ENCODE measurements at regions not wholly inside any gene's neighbourhood (a gene's known extent, or its start where the extent isn't known, plus 50 kb on each side); places are given as distances from the start of the nearest gene placed in this dataset.

DNA sequence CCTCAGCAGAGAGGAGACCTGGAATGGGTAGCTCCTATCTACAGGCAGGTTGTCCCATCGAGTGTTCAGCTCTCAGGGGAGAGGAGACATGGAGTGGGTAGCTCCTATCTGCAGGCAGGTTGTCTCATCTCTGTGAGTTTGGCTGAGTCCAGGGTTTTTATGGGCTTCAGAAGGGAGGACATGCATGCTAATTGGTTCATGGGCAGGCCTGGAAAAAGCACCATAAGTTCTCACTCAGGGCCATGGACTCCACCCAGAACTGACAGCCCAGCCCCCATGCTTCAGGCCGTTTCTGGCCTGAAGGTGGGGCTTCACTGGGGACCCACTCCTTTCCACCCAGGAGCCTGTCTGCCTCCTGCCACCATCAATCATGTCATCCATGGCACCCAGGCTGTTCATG, 84.0 kb downstream of the CYB561 start:
- Histone ChIP-seq H3K27me3 (ENCODE audit: insufficient read depth, low read depth, severe bottlenecking) (no peaks in the 10 kb centered on the region), H3K4me3 (ENCODE audit: low read depth, low read length) (no peak overlapping the region), H3K36me3 (no peaks in the 10 kb centered on the region), H3K27ac (no peak overlapping the region), H3K9me3 (ENCODE audit: severe bottlenecking) (peaks cover 9% of the 10 kb centered on the region)
- TF ChIP-seq, protein P1, sequence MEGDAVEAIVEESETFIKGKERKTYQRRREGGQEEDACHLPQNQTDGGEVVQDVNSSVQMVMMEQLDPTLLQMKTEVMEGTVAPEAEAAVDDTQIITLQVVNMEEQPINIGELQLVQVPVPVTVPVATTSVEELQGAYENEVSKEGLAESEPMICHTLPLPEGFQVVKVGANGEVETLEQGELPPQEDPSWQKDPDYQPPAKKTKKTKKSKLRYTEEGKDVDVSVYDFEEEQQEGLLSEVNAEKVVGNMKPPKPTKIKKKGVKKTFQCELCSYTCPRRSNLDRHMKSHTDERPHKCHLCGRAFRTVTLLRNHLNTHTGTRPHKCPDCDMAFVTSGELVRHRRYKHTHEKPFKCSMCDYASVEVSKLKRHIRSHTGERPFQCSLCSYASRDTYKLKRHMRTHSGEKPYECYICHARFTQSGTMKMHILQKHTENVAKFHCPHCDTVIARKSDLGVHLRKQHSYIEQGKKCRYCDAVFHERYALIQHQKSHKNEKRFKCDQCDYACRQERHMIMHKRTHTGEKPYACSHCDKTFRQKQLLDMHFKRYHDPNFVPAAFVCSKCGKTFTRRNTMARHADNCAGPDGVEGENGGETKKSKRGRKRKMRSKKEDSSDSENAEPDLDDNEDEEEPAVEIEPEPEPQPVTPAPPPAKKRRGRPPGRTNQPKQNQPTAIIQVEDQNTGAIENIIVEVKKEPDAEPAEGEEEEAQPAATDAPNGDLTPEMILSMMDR (IDR thresholded peaks at IDR 0.05; ENCODE audit: low read depth, low read length), result no peak
- DNase-seq, result no peak

- H3K27ac ChIP-seq, result no peak overlapping the region
- peaks cover 9% of the 10 kb centered on the region for H3K9me3 ChIP-seq (ENCODE audit: severe bottlenecking)
- H3K4me3 ChIP-seq (ENCODE audit: low read depth, low read length), result no peak overlapping the region
- no peak for DNase-seq
- H3K27me3 ChIP-seq (ENCODE audit: insufficient read depth, low read depth, severe bottlenecking), result no peaks in the 10 kb centered on the region
- no peaks in the 10 kb centered on the region for H3K36me3 ChIP-seq
- TF ChIP-seq, protein P1 (IDR thresholded peaks at IDR 0.05; ENCODE audit: low read depth, low read length), result no peak
Measured at GRCh38 chr17:63364387-63364786, 81.7 kb downstream of the CYB561 start.

GRCh38 chr17:63364944-63365343, 81.2 kb downstream of the CYB561 start:
- TF ChIP-seq, protein P1 (IDR thresholded peaks at IDR 0.05; ENCODE audit: low read depth, low read length), result no peak
- H3K36me3 ChIP-seq, result no peaks in the 10 kb centered on the region

DNA sequence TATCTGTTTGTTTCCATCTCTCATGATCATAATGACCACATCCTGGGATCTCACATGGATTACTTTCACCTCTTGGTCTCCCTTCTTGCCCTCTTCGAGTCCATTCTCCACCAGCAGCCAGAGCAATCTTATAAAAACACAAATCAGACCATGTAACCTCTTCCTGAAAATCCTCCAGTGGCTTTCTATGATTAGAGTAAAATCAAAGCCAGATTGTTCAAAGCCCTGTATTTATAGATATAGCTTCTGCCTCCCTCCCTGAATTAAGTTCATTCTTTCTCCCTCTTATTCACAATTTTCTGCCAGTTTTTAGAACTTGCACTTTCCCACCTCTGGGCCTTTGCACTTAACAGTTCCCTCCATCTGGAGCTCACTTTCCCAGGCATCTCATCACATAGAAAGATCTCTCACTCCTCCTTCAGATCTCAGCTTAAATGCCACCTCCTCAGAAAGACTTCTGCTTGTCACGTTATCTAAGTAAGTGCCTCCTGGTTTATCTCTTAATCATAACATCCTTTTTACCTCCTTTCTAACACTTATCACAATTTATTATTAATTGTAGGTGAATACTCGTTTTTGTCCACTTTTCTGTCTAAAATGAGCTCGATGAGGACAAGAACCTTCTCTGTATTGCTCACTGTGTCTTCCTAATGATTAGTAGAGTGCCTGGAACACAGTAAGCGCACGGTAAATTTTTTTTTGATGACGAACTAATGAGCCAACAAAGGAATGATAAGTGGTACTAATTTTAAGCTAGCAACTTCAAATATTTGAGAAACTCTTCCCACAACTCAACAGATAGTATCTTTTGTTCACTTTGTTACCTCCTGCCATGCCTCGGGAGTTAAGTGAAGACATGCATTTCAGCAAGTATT, 80.5 kb downstream of the CYB561 start:
- Histone ChIP-seq H3K27ac (no peak overlapping the region), H3K36me3 (no peaks in the 10 kb centered on the region), H3K4me3 (ENCODE audit: low read depth, low read length) (no peak overlapping the region), H3K9me3 (ENCODE audit: severe bottlenecking) (peaks cover 9% of the 10 kb centered on the region), H3K27me3 (ENCODE audit: insufficient read depth, low read depth, severe bottlenecking) (no peaks in the 10 kb centered on the region)
- TF ChIP-seq, protein P1 (IDR thresholded peaks at IDR 0.05; ENCODE audit: low read depth, low read length), result no peak
- DNase-seq, result no peak

More at GRCh38 chr17:63364944-63365343, 81.2 kb downstream of the CYB561 start:
- no peak for DNase-seq
- Histone ChIP-seq H3K4me3 (ENCODE audit: low read depth, low read length) (no peak overlapping the region), H3K27ac (no peak overlapping the region), H3K27me3 (ENCODE audit: insufficient read depth, low read depth, severe bottlenecking) (no peaks in the 10 kb centered on the region), H3K9me3 (ENCODE audit: severe bottlenecking) (peaks cover 9% of the 10 kb centered on the region)

DNA sequence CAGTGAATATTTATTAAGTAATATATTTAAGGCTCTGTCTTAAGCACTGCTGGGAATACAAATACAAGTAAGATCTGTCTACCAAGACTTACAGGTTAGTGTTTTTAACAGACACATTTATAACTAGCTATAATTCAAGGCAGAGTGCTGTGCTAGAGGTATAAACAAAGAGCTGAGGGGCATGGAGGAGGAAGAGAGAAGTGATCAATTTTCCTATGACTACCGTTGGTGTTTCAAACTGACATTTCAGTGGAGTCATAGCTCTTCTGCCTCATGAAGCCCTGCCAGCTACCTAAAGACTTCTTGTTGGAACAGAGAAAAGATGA, 79.9 kb downstream of the CYB561 start:
- H3K36me3 ChIP-seq, result no peaks in the 10 kb centered on the region
- H3K27ac ChIP-seq, result no peak overlapping the region
- no peak overlapping the region for H3K4me3 ChIP-seq (ENCODE audit: low read depth, low read length)
- H3K27me3 ChIP-seq (ENCODE audit: insufficient read depth, low read depth, severe bottlenecking), result no peaks in the 10 kb centered on the region
- H3K9me3 ChIP-seq (ENCODE audit: severe bottlenecking), result peaks cover 9% of the 10 kb centered on the region
- DNase-seq, result no peak
- TF ChIP-seq, protein P1 (IDR thresholded peaks at IDR 0.05; ENCODE audit: low read depth, low read length), result no peak

- H3K36me3 ChIP-seq, result no peaks in the 10 kb centered on the region
- no peaks in the 10 kb centered on the region for H3K9me3 ChIP-seq (ENCODE audit: severe bottlenecking)
- no peaks in the 10 kb centered on the region for H3K27me3 ChIP-seq (ENCODE audit: insufficient read depth, low read depth, severe bottlenecking)
- no peak overlapping the region for H3K27ac ChIP-seq
- TF ChIP-seq, protein P1 (IDR thresholded peaks at IDR 0.05; ENCODE audit: low read depth, low read length), result no peak
- no peak for DNase-seq
- no peak overlapping the region for H3K4me3 ChIP-seq (ENCODE audit: low read depth, low read length)
Measured at GRCh38 chr17:63369233-63369632, 76.9 kb downstream of the CYB561 start.

All from WERI-Rb-1 (cell line).